IMR-90 (cell line): ENCODE measurements at regions not wholly inside any gene's neighbourhood (a gene's known extent, or its start where the extent isn't known, plus 50 kb on each side); places are given as distances from the start of the nearest gene placed in this dataset.

Experiments used
- CTCF ChIP-seq: conservative IDR thresholded peaks from 2 replicates; pipeline ENCODE4 v1.5.1; 2012; ENCODE audit warnings: mild to moderate bottlenecking, low read depth, low read length, improper control_type of control experiment
- ELK1 ChIP-seq: fragments of 150-350 bp; IDR thresholded peaks from 2 replicates; pipeline ENCODE4 v1.6.1; 2016; ENCODE audit warnings: low read depth, mild to moderate bottlenecking, low read length, moderate library complexity, borderline replicate concordance
- MAZ ChIP-seq: IDR thresholded peaks from 2 replicates; pipeline ENCODE4 v1.6.1; 2012; ENCODE audit warnings: low read depth, mild to moderate bottlenecking, low read length, improper control_type of control experiment, moderate library complexity, borderline replicate concordance
- MXI1 ChIP-seq: IDR thresholded peaks from 2 replicates; pipeline ENCODE4 v1.6.1; 2012; ENCODE audit warnings: low read depth, mild to moderate bottlenecking, low read length, moderate library complexity, borderline replicate concordance
- POLR2A ChIP-seq: IDR thresholded peaks from 2 replicates; pipeline ENCODE4 v1.6.1; 2012; ENCODE audit warnings: mild to moderate bottlenecking, low read depth, low read length
- RAD21 ChIP-seq: IDR thresholded peaks from 2 replicates; pipeline ENCODE4 v1.6.1; 2012; ENCODE audit warnings: low read length, improper control_type of control experiment

GRCh38 chr1:60891281-60891680, 191.1 kb upstream of the NFIA start:
- TF ChIP-seq CTCF: no peak
- no peak for TF ChIP-seq POLR2A
- TF ChIP-seq RAD21: no peak
- no peak for TF ChIP-seq MXI1
- no peak for TF ChIP-seq MAZ
- no peak for TF ChIP-seq ELK1
